DMS 273 (cell line): ENCODE measurements at regions not wholly inside any gene's neighbourhood (a gene's known extent, or its start where the extent isn't known, plus 50 kb on each side); places are given as distances from the start of the nearest gene placed in this dataset.
"Not testable (repeated sequence)": the region's sequence is repeated elsewhere in the genome, so short reads cannot be mapped to it uniquely, and the experiment has no call there.

Source experiments
- DNase-seq: peaks from one replicate; lab custom pipeline; 2025; ENCODE audit not compliant: unreplicated experiment; lab: John Stamatoyannopoulos, UW

DNA sequence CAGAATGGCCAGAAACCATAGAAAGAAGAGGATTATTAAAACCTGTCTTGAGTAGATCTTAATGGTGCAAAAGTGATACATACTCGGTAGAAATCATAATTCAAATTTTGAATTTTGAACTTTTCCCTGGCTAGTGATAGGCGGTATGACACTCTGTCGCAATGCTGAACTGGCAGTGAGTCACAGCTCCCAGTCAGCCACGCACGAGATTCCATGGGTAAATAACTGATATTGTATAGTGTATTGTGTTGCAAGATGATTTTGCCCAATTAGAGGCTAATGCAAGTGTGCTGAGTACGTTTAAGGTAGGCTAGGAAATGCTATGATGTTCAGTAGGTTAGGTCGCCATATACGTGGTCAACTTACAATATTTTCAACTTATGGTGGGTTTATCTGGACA lies 207.0 kb downstream of the SIPA1L2 start:
- no peak for DNase-seq

DNA sequence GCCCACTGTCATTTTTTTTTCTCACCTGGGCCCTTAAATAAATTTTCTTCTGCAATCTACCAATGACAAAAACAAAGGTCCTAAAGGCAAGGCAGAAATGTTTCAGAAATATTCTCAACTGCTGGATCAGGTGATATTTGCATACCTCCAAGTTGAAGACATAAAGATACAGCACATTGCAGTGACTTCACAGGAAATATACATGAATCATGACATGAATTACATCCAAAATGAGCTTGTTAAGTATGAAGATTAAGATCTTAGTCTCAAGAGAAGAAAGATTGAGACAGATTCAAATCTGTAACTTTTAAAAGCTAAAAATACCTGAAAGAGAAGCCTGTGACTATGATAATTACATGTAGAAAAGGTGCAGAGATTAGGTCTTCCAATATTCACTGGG lies 207.8 kb downstream of the SIPA1L2 start:
- no peak for DNase-seq

DNA sequence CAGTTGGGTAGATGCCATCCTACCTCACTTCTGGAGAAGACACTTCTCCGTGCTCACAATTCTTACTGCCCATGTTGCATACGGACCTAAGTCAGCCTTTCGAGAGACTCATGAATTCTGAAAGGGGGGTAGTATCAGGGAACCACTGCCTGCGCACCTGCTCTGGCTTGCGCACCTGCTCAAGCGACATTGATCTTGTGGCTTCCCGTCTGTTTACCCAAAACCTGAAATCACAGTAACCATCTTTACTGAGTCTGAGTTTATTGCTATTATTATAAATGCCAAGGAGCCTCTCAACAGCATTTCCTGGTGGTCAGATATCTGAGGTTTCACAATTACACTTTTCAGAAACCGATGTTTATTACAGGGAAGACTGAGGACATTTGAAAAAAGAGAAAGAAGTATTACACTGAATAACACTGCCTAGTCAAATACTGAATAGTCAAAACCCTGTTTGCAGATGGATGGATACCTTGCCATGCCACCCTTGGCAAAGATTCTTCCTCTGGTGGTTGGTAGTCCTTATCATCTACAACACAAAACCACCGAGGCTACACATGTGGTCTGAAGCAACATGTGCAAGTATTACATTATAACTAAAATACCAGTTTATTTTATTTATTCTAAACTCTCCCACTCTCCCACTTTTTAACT lies 208.7 kb downstream of the SIPA1L2 start:
- DNase-seq, result no peak

DNA sequence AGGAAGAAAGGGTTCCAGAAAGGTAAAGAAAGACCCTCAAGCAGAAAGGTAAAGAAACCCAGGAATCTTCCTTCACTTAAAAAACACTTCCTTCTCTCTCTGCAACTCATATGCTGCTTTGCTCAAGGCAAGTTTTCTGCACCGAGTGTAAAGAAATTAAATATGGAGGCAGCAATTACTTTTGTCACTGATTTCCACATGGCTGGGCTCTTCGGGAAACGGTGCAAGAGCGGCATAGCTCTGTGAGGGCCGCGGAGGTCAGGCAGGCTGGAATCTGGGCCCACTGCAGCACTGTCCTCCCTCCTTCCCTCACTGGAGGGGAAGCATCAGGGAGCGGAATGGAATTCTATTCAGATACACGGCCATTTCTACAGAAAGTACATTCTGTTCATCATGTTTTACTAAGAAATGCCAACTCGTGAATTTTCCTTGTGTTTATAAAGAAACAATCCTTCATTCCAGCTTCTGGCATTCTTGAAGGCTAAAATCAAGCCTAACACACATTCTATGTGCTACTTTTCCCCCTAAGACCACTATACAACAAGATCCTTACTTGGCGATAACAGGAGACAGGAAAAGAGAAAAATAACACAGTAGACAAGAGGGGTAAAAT lies 212.2 kb downstream of the SIPA1L2 start:
- no peak for DNase-seq

DNA sequence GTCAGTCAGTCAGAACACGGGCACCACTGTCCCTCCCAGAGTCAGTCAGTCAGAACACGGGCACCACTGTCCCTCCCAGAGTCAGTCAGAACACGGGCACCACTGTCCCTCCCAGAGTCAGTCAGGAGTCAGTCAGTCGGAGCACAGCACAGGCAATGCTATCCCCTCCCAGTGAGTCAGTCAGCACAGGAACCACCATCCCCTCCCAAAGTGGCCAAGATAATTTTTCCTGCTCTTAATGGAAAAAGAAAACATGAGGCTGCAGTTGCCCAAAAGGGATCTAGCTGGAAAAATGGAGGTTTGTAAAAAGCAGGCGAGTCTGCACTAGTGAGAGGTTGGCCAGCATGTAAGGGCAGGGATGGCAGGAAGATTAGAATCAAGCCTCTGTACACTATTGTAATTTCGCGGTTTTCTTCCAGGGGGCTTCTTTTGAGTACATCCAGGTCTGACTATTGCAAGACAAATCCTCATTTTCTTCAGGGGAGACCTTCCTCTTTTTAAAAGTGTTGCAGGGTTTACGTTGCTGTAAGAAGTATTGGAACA lies 213.8 kb downstream of the SIPA1L2 start:
- no peak for DNase-seq

DNA sequence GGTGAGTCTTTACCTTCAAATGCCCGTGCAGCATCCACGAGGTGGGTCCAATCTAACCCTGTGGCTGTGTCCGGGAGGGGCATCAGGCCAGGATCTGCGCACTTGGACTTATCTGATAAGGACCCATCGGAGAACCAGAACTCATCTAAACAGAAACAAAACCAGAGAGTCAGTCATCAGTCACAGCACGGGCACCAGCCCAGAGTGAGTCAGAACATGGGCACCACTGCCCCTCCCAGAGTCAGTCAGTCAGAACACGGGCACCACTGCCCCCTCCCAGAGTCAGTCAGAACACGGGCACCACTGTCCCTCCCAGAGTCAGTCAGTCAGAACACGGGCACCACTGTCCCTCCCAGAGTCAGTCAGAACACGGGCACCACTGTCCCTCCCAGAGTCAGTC lies 214.5 kb downstream of the SIPA1L2 start:
- not testable (repeated sequence) for DNase-seq

DNA sequence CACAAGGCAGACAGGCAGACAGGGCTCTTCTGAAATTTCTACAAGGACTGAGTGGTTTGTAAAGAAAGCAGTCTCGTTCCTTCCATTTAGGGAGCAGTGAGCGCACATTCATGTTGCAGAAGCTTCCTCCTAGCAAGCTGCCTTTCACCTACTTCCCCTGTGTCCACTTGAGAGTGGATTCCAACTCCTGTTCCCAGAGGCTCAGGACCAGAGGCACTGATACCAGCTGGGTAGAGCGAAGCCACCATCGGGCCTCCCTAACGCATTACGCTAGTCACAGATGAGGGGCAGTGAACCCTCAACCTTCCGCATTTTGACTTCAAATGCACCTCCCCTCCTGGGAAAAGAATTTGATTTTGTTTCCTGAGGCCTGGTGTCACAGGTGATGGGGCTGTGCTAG lies 215.8 kb downstream of the SIPA1L2 start:
- no peak for DNase-seq

DNA sequence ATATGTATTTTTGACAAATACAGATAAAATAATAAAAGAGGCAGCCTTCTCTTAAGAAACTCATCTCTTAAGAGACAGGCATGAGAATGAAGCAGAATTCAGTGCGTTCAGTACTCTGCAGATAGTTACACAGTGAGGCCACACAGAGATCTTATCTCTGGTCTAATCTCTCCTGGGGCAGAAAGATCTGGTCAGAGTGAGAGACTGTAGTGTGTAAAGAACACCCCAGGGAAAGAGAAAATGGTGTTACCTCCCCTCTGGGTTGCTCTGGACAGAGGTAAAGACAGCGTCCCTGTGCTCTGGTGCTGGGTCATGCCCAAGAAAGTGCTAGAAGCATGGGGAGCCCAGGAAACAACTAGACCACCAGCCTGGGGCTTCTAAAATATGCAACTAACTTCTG lies 216.3 kb downstream of the SIPA1L2 start:
- DNase-seq, result no peak

DNA sequence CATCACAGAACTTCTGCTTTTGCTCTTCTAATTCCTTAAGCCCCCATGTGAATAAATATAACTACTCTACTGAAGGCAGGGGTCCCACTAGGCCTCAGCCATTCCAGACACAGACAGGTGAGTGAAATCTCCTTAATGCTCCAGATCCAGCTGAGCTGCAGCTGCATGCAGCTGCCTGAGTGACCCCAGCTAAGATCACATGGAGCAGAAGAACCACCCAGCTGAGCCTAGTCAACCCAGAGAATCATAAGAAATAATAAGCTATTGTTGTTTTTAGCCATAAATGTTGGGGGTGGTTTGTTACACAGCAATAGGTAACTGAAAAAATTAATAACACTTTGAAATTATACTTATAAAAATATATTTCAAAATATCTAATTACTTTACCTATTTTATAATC lies 220.3 kb downstream of the SIPA1L2 start:
- no peak for DNase-seq

DNA sequence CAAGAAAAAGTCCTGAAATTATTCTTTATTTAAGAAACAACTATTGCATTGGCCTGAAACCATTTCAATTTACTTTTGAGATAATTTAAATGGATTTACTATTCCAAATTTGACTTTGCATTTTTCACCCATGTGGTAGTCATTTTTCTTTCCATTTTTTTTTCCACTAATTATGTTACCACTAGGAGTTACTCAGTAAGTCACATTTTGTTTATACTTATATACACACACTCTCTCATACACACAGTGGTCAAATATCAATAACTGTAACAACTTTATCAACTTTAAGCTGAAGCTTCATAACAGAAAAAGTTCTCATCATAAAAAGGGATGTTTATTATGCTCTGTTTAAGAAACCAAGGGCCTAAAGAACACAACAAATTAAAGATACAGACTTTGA lies 222.8 kb downstream of the SIPA1L2 start:
- no peak for DNase-seq

DNA sequence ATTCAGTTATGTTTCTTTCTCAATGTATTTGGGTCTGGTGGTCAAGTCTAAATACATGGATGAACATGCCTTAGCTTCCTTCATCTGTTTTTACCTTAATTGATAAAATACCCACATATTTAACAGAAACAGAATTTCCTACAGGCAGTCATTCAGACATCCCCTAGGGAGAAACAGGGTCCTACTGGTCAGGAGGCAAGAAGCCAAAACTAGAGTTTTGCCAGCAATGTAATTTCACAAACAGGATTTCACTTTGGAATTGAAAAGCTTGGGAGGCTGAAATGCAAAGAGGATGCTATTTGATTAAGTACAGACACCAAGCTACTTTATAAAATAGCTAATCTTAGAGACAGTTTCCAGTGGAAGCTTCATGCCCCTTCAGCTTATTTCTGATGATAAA lies 224.2 kb downstream of the SIPA1L2 start:
- DNase-seq, result no peak

DNA sequence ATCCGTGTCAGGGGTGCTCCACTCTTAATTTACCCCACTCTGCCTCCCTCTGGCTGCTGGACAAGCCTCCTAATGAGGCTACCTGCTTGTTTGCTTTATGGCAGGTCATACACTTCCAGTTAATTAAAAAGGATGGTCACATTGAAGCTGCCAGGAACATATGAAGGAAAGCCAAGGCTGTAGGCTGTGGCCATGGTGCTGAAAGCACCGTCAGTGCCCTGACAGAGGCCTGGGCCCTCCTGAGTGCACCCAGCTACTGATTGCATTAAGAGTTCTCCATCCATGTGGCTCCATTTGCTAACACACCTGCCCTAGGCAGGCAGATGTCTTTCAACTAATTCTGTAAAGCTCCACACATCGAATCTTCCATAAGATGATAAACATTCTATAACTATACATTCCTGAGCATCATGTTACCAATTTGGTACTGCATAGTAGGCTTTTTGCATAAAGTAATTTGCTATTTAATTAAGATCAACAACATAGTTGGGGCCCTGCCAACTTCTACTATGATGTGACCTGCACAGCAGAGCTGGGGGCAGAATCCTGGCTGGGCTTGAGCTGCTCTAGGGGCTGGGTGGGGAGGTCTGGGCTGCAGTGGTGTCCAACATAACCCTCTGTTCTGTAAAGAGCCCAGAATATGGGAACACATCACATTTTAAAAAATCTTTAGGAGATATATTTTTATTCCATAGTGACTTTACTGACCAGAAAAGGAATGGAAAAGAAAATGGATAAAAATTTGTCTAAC lies 224.8 kb downstream of the SIPA1L2 start:
- no peak for DNase-seq

DNA sequence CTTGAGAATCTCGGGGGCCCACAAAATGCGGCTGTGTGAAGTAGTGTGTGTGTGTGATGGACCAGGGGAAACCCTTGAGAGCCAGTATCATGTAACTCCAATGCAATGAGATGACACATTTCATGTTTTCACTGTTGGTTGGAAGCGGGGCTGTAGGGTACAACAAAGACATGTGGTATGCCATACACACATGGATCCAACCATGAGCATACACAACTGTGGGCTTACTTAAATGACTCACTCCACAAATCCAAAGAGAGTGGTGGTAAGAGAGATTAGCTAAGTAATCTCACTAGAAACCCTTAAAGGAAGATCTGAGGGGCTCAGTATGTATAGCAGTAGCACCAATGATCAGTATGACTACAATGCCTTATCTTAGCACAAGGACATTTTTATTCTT lies 225.7 kb downstream of the SIPA1L2 start:
- no peak for DNase-seq

DNA sequence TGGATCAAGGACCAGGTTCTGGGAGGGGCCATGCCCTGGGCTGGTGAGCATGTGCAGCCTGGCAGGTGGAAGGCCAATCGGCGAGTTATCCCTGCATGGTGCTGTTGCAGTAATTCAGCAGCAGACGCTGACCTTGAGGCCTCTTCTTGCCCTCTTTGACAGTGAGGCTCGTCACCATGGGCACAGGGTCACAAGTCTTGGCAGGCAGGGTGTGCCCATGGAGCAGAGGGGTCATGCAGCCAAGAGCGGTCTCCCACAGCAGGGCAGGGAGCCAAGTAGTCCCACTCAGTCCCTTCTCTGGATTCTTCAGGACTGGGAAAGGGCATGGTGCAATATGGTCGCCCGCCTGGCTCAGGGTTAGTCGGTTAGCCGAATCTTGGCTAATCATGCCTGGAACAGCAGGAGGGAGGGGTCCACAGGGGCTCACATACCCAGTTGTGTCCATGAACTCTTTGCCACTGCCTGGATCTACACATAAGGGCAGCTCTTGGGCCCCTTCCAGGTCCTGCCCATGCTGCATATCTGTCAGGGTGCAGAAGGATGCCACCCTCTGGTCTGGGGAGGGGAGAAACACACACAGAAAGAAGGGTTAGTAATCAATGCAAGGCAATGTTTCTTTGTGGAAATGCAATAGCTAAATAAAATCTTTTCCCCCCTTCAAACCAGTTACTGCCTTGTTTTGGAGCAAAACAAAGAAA lies 226.8 kb downstream of the SIPA1L2 start:
- no peak for DNase-seq

DNA sequence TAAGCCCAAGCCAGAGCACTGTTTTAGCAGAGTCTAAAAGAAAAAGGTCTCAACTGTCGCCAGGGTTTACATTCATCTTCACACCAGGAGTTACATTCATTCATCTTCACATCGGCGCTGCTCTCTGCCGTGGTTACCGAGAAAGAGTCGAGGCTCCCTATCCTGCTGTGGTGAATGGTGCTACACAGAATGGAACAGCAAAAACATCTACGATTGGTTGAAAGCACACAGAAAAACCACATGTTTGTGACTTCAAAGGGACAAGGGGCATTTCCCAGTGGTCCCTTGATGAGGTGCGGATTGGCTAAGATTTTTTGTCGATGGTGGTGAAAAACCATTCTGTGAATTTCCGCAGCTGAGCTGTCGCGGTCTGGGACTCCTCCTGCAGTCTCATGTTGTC lies 231.1 kb downstream of the SIPA1L2 start:
- no peak for DNase-seq

DNA sequence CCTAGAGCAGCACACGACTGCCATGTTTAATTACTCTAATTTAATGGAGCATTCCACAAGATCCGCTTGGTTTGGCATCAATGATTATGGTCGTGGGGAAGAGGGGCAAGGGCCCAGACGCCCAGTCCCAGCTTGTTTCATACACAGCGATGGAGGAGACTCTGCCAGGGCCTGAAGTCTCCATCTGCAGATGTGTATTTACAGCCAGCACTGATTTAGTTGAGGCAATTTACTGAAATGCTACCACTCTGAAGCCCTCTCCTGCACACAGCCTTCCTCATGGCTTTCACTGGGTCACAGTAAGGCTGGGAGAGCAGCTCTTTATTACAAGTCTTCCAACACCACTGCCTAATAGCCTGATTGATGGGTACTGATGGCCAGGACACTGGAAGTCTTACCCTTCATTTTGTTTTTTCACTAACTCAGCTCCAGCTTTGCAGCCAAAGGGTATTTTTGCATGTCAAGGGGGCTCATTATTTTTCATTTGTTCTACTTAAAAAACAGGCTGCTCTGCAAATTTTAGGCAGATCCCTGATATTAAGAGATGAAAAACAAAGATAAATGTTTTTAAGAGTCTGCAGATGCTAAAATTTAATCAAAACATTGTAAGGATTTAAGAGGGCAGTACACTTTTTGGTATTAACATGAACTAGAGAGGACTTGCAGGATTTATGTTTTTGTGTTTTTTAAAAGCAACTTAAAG lies 236.3 kb downstream of the SIPA1L2 start:
- DNase-seq, result no peak

DNA sequence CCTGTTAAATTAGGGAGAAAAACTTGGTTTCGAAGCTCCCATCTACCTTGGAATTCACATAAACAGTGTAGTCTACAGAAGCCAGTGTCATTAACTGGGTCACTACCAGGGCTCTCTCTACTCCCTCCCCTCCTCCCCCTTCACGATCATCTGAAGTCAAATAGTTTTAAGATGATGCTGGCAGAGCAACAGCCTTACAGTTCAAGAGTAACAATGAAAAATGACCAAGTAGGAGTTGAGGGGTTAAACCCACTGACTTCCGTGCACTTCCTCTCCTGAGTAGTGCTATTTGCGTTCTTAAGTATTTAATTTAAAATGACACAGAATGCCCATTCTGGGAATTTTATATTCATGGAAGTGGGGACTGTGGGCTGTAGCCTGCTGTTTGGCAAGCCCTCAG lies 236.9 kb downstream of the SIPA1L2 start:
- DNase-seq, result no peak

DNA sequence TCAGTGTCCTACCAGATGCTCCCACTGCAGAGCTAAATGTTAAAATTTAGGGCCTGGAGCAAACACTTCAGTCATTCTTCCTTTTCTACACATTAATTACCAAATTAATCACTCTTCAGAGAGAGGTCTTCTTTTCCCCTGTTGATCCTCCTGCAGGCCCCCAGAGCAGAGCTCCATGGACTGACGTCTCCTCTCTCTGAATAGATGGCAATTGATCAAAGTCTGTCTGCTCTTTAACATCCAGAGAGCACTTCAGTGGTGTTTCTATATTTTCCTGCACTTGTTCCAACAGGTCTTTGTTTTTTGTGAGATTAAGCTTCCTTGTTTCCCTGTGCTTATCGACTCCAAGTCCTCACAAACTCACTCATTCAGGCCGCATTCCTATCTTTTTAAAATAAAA lies 239.3 kb downstream of the SIPA1L2 start:
- no peak for DNase-seq

DNA sequence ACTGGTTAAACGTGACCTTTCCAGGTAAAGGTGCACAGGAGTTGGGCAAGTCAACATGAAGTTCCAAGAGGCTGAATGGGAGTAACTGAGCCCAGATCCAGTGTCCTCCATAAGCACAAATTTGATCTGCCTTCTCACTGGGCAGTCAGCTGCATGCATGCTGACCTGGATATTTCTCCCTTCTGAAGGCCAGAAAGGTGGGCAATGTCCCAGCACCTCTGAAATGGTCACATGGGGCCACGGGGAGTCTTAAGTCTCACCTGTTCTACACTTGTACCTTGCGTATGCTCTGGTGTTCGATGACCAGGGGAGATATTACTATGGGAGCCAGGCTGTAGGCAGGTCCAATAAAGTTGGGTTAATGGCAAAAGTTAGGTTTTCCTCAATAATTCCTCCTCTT lies 240.2 kb downstream of the SIPA1L2 start:
- DNase-seq, result no peak

DNA sequence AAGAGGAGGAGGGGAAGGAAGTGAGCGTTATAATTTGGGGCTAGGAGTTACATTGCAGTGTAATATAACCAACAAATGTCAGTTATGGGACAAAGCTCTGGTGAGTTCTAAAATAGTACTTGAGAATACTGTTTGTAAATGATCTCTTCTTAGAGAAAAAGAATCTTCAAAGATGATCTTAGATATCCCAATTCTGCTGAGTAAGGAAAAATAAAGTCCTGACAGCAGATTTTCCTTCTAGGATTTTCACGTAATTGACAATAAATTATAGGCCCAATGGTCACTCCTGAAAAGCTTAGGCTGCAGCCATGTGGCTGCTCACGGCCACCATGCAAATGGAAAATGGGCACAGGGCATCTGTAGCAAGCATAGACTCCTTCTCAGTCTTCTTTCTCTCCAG lies 241.6 kb downstream of the SIPA1L2 start:
- DNase-seq, result no peak
